Mesendoderm (in vitro differentiated cells): ENCODE measurements at regions not wholly inside any gene's neighbourhood (a gene's known extent, or its start where the extent isn't known, plus 50 kb on each side); places are given as distances from the start of the nearest gene placed in this dataset.

Source experiments
- DNase-seq: peaks from one replicate; pipeline ENCODE4 v3.0.0; 2013
- H2AK5ac ChIP-seq: 2 replicates; pipeline ENCODE4 v1.6.1; 2013; ENCODE audit warnings: low read length, inconsistent platforms
- H2BK120ac ChIP-seq: 2 replicates; pipeline ENCODE4 v1.6.1; 2013; ENCODE audit warnings: low read depth, mild to moderate bottlenecking, low read length, moderate library complexity, mixed read lengths
- H2BK15ac ChIP-seq: replicated peaks from 2 replicates; pipeline ENCODE4 v1.6.1; 2013; ENCODE audit warnings: low read depth, mild to moderate bottlenecking, moderate library complexity
- H2BK5ac ChIP-seq: 2 replicates; pipeline ENCODE4 v1.6.1; 2013; ENCODE audit warnings: low read length, inconsistent platforms
- H3K18ac ChIP-seq: 2 replicates; pipeline ENCODE4 v1.6.1; 2013; ENCODE audit warnings: mild to moderate bottlenecking, low read length, mixed read lengths
- H3K23ac ChIP-seq: one replicate; pipeline ENCODE4 v1.6.1; 2013; ENCODE audit warnings: low read length
- H3K27ac ChIP-seq: 2 replicates; pipeline ENCODE4 v1.5.1; 2013; ENCODE audit warnings: low read depth, mild to moderate bottlenecking, inconsistent platforms, low read length, moderate library complexity
- H3K27me3 ChIP-seq: 2 replicates; pipeline ENCODE4 v1.6.1; 2013; ENCODE audit warnings: low read length, control low read depth, mild to moderate bottlenecking, inconsistent platforms; ENCODE audit not compliant: insufficient read depth, poor library complexity
- H3K36me3 ChIP-seq: 2 replicates; pipeline ENCODE4 v1.6.1; 2013; ENCODE audit warnings: low read length, inconsistent platforms; ENCODE audit not compliant: control insufficient read depth, insufficient read depth
- H3K4ac ChIP-seq: one replicate; pipeline ENCODE4 v1.6.1; 2013; ENCODE audit warnings: low read depth, mild to moderate bottlenecking, low read length, moderate library complexity
- H3K4me1 ChIP-seq: 2 replicates; pipeline ENCODE4 v1.6.1; 2013; ENCODE audit warnings: low read depth, low read length, inconsistent platforms; ENCODE audit not compliant: control insufficient read depth
- H3K4me2 ChIP-seq: 2 replicates; pipeline ENCODE4 v1.6.1; 2013; ENCODE audit warnings: low read length
- H3K4me3 ChIP-seq: 2 replicates; pipeline ENCODE4 v1.5.1; 2013; ENCODE audit warnings: mild to moderate bottlenecking, low read length
- H3K56ac ChIP-seq: one replicate; pipeline ENCODE4 v1.6.1; 2013; ENCODE audit warnings: low read length
- H3K79me1 ChIP-seq: 2 replicates; pipeline ENCODE4 v1.6.1; 2013; ENCODE audit warnings: low read length, inconsistent platforms
- H3K79me2 ChIP-seq: 2 replicates; pipeline ENCODE4 v1.6.1; 2013; ENCODE audit warnings: mild to moderate bottlenecking, low read length; ENCODE audit not compliant: control insufficient read depth, insufficient read depth
- H3K9ac ChIP-seq: 2 replicates; pipeline ENCODE4 v1.6.1; 2013; ENCODE audit warnings: low read length, inconsistent platforms
- H4K5ac ChIP-seq: one replicate; pipeline ENCODE4 v1.6.1; 2013; ENCODE audit warnings: low read length
- H4K8ac ChIP-seq: one replicate; pipeline ENCODE4 v1.6.1; 2013; ENCODE audit warnings: low read depth, mild to moderate bottlenecking, control low read depth, low read length, moderate library complexity
- WGBS: extraction: QIAGEN DNeasy Blood & Tissue Kit; methylation state at CpG from one replicate; pipeline ENCODE4 v1.1.7; 2013; ENCODE audit warnings: low lambda C conversion rate, missing lambda C conversion rate; ENCODE audit not compliant: insufficient coverage; ENCODE audit errors: extremely low coverage; 5-methylcytosine and 5-hydroxymethylcytosine counted together

DNA sequence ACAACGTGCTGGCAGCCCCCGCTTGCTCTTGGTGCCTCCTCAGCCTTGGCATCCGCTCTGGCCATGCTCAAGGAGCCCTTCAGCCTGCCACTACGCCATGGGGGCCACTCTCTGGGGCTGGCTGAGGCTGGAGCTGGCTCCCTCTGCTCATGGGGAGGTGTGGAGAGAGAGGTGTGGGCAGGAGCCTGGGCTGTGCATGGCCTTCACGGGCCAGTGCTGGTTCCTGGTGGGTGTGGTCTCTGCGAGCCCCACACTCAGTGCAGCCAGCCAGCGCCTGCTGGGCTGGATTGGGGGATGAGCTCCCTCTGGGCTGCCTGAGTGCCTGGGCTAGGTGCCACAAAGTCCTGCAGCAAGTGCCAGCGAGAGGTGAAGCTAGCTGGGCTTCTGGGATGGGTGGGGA is 1289.1 kb downstream of the OLFM4 start:
- no peaks in the 10 kb centered on the region for H3K27me3 ChIP-seq
- no peaks in the 10 kb centered on the region for H3K36me3 ChIP-seq
- H3K9ac ChIP-seq = no peak overlapping the region
- no peak overlapping the region for H3K27ac ChIP-seq
- H2BK5ac ChIP-seq = no peak overlapping the region
- no peaks in the 10 kb centered on the region for H3K79me2 ChIP-seq
- no peaks in the 10 kb centered on the region for H3K79me1 ChIP-seq
- H3K4me1 ChIP-seq = no peaks in the 10 kb centered on the region
- WGBS = no CpG with 5 or more reads among the region's 8 CpGs
- no peak overlapping the region for H2BK15ac ChIP-seq
- H3K18ac ChIP-seq = no peak overlapping the region
- no peak for DNase-seq
- H3K56ac ChIP-seq = no peak overlapping the region
- H2BK120ac ChIP-seq = no peak overlapping the region
- no peak overlapping the region for H3K4ac ChIP-seq
- no peak overlapping the region for H4K5ac ChIP-seq
- H3K4me2 ChIP-seq = no peak overlapping the region
- H3K23ac ChIP-seq = no peak overlapping the region
- no peak overlapping the region for H4K8ac ChIP-seq
- H3K4me3 ChIP-seq = no peak overlapping the region
- no peak overlapping the region for H2AK5ac ChIP-seq

DNA sequence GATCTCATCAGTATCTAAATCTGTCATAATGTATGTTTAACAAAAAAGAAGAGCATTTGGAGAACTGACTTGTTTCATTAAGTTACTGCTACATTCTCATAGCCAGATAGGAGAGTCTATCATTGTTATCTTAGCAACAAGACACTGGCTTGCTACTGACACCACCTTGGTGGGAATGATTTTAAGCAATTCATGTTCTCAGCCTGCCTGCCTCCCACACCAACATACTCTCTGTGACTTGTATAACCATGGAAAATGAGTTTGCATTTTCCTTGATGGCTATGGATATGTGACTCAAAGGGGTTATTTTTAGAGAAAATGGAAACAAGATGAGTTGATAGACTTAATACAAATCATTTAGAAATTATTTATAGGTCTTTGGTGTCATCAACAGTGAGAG is 1308.9 kb downstream of the OLFM4 start:
- Histone ChIP-seq H2AK5ac (no peak overlapping the region), H3K79me1 (no peaks in the 10 kb centered on the region), H3K36me3 (no peaks in the 10 kb centered on the region), H3K23ac (no peak overlapping the region), H3K4me3 (no peak overlapping the region), H3K27ac (no peak overlapping the region), H3K4me1 (no peaks in the 10 kb centered on the region), H3K27me3 (no peaks in the 10 kb centered on the region), H2BK120ac (no peak overlapping the region), H3K56ac (no peak overlapping the region), H4K8ac (no peak overlapping the region), H3K4ac (no peak overlapping the region), H2BK5ac (no peak overlapping the region), H4K5ac (no peak overlapping the region), H2BK15ac (no peak overlapping the region), H3K79me2 (no peaks in the 10 kb centered on the region), H3K9ac (no peak overlapping the region), H3K4me2 (no peak overlapping the region), H3K18ac (no peak overlapping the region)
- no peak for DNase-seq

DNA sequence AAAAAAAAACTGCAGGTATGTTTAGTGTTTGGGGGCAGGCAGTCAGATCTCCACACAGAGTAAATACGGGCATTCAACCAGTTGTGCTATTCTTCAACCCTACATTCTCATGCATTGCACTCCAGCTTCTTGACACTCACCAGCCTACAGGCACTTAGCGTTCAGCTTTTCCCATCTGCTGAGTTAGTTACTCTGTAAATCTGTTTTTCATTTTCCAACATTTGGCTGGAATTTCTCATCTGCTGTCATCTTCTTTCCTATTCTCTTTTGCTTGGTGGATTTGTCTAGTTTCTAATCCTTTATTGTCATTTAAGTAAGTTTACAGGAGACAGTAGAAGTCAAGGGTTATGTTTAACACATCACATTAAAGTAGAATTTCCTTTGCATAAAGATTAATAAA is 1318.9 kb downstream of the OLFM4 start:
- Histone ChIP-seq H3K4ac (no peak overlapping the region), H3K4me3 (no peak overlapping the region), H3K27ac (no peak overlapping the region), H2BK120ac (no peak overlapping the region), H3K27me3 (no peaks in the 10 kb centered on the region), H3K9ac (no peak overlapping the region), H4K5ac (no peak overlapping the region), H2AK5ac (no peak overlapping the region), H3K4me2 (no peak overlapping the region), H4K8ac (no peak overlapping the region), H3K79me2 (no peaks in the 10 kb centered on the region), H3K36me3 (no peaks in the 10 kb centered on the region), H3K23ac (no peak overlapping the region), H3K18ac (no peak overlapping the region), H3K79me1 (no peaks in the 10 kb centered on the region), H2BK15ac (peak overlapping the region; percentile 85), H3K4me1 (no peaks in the 10 kb centered on the region), H3K56ac (no peak overlapping the region), H2BK5ac (no peak overlapping the region)
- WGBS = no CpG with 5 or more reads among the region's 2 CpGs
- DNase-seq = no peak

DNA sequence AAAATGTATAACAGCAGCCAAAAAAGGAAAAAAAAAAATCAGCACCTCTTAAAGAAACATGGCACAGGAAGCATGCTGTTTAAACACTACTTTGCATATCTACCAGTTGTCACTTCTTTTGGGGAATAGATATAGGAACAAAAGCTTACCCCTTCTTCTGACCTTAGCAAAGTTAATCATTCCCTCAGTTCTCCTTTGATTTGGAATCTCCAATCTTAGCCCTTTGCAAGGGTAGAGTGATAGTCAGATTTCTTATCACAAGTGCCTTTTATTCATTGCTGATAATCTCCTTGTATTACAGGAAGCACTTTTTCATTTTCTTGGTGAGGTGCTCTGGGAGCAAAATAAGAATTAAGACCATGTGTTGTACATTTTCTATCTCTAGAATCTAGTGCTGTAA is 1327.6 kb downstream of the OLFM4 start:
- H3K79me1 ChIP-seq = no peaks in the 10 kb centered on the region
- no peak overlapping the region for H2BK5ac ChIP-seq
- no peak overlapping the region for H3K27ac ChIP-seq
- DNase-seq = peak; percentile 96
- H3K18ac ChIP-seq = no peak overlapping the region
- H3K4me2 ChIP-seq = no peak overlapping the region
- H3K4ac ChIP-seq = no peak overlapping the region
- no peak overlapping the region for H4K5ac ChIP-seq
- no peak overlapping the region for H3K56ac ChIP-seq
- H3K79me2 ChIP-seq = no peaks in the 10 kb centered on the region
- no peak overlapping the region for H3K4me3 ChIP-seq
- peaks cover 6% of the 10 kb centered on the region for H3K4me1 ChIP-seq
- no peaks in the 10 kb centered on the region for H3K36me3 ChIP-seq
- H3K9ac ChIP-seq = no peak overlapping the region
- no peak overlapping the region for H3K23ac ChIP-seq
- no peak overlapping the region for H2BK15ac ChIP-seq
- H4K8ac ChIP-seq = no peak overlapping the region
- H2AK5ac ChIP-seq = no peak overlapping the region
- no peaks in the 10 kb centered on the region for H3K27me3 ChIP-seq
- H2BK120ac ChIP-seq = no peak overlapping the region

DNA sequence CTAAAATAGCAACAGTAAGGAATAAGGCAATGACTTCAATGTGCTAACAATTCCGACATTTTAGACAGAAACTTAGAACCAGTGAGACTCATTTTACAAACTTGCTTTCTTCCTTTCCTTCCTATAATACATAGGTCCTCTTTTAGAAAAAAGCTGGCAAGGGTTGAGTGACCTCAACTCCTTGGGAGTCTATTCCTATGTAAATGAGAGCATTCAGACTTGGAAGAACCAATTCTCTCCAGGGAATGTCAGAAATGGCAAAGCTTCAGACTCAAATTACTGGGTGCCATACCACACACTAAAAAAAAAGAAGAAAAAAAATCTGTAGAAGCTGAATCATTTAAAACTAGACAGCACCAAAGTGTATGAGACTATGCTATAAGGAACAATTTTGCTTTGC is 1328.2 kb downstream of the OLFM4 start:
- peak overlapping the region; percentile 75 for H3K18ac ChIP-seq
- H3K79me1 ChIP-seq = no peaks in the 10 kb centered on the region
- no peak overlapping the region for H3K56ac ChIP-seq
- H3K27ac ChIP-seq = peak overlapping the region; percentile 73
- DNase-seq = peak; percentile 49
- no peak overlapping the region for H3K4ac ChIP-seq
- no peak overlapping the region for H3K4me3 ChIP-seq
- no peak overlapping the region for H4K8ac ChIP-seq
- no peaks in the 10 kb centered on the region for H3K79me2 ChIP-seq
- H3K27me3 ChIP-seq = no peaks in the 10 kb centered on the region
- no peak overlapping the region for H3K23ac ChIP-seq
- no peak overlapping the region for H4K5ac ChIP-seq
- H3K4me1 ChIP-seq = peaks cover 6% of the 10 kb centered on the region
- no peak overlapping the region for H3K4me2 ChIP-seq
- no peak overlapping the region for H2BK15ac ChIP-seq
- H2AK5ac ChIP-seq = no peak overlapping the region
- no peak overlapping the region for H2BK120ac ChIP-seq
- H3K36me3 ChIP-seq = no peaks in the 10 kb centered on the region
- WGBS = no CpG with 5 or more reads among the region's 1 CpG
- peak overlapping the region; percentile 96 for H2BK5ac ChIP-seq
- H3K9ac ChIP-seq = no peak overlapping the region

DNA sequence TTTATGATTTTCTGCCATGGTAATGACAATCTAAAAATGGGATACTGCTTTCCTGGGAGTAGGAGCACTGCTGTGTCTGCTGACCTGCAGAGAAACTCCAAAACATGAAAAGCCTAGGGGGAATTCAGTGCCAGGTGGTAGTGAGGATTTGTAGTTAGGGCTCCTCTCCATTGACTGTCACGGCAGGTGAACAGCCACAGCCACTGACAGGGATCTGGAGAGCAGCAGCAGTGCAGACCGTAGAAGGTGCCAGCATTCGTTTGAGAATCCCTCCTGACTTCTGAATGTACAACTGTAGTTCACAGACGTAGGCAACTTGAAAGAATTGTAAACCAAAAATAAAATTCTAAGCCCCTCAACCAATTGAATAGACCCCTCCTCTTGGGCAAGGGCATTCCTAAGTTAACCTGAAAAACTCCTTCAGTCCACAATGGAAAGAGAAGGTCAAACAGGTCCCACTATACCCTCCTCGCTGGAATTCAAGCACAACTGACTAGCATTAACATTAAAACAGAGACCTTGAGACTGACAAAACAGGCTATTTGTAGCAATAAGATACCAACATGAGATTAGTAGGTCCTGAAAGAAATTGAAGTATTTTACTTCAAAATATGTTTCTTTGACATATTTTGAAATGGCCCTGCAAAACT is 1328.8 kb downstream of the OLFM4 start:
- DNase-seq = peak; percentile 34
- H3K4ac ChIP-seq = peak overlapping the region; percentile 62
- peak overlapping the region; percentile 12 for H3K9ac ChIP-seq
- no peak overlapping the region for H4K8ac ChIP-seq
- H2AK5ac ChIP-seq = peak overlapping the region; percentile 83
- H3K18ac ChIP-seq = peak overlapping the region; percentile 75
- no peak overlapping the region for H3K23ac ChIP-seq
- no peaks in the 10 kb centered on the region for H3K79me2 ChIP-seq
- peak overlapping the region; percentile 96 for H2BK5ac ChIP-seq
- no peaks in the 10 kb centered on the region for H3K36me3 ChIP-seq
- H3K4me1 ChIP-seq = peaks cover 6% of the 10 kb centered on the region
- H3K27me3 ChIP-seq = no peaks in the 10 kb centered on the region
- no CpG with 5 or more reads among the region's 5 CpGs for WGBS
- peak overlapping the region; percentile 78 for H3K56ac ChIP-seq
- no peak overlapping the region for H3K4me3 ChIP-seq
- H2BK15ac ChIP-seq = no peak overlapping the region
- no peak overlapping the region for H3K4me2 ChIP-seq
- no peaks in the 10 kb centered on the region for H3K79me1 ChIP-seq
- peak overlapping the region; percentile 73 for H3K27ac ChIP-seq
- peak overlapping the region; percentile 93 for H2BK120ac ChIP-seq
- no peak overlapping the region for H4K5ac ChIP-seq
